H9 (cell line): ENCODE measurements at regions not wholly inside any gene's neighbourhood (a gene's known extent, or its start where the extent isn't known, plus 50 kb on each side); places are given as distances from the start of the nearest gene placed in this dataset.
A peak's percentile ranks its signal among the peaks of the same experiment; 100 is the strongest.

Experiments used
- DNase-seq: peaks from one replicate; pipeline ENCODE4 v3.0.0-alpha.2; 2017
- H2AFZ ChIP-seq: one replicate; pipeline ENCODE4 v1.6.1; 2013; ENCODE audit warnings: mild to moderate bottlenecking, low read length, control low read depth, moderate library complexity
- H2AK5ac ChIP-seq: 2 replicates; pipeline ENCODE4 v1.6.1; 2013; ENCODE audit warnings: low read length, control low read depth, mixed read lengths; ENCODE audit not compliant: insufficient read length
- H2BK120ac ChIP-seq: one replicate; pipeline ENCODE4 v1.6.1; 2013; ENCODE audit warnings: low read depth, mild to moderate bottlenecking, low read length, control low read depth, inconsistent platforms; ENCODE audit not compliant: poor library complexity, severe bottlenecking
- H2BK12ac ChIP-seq: 2 replicates; pipeline ENCODE4 v1.6.1; 2013; ENCODE audit warnings: low read length, control low read depth, mixed read lengths, low read depth; ENCODE audit not compliant: insufficient read length
- H2BK15ac ChIP-seq: 2 replicates; pipeline ENCODE4 v1.6.1; 2013; ENCODE audit warnings: low read depth, low read length, control low read depth
- H2BK20ac ChIP-seq: one replicate; pipeline ENCODE4 v1.6.1; 2013; ENCODE audit warnings: low read depth, mild to moderate bottlenecking, low read length, control low read depth, inconsistent platforms; ENCODE audit not compliant: poor library complexity, severe bottlenecking
- H2BK5ac ChIP-seq: 2 replicates; pipeline ENCODE4 v1.6.1; 2013; ENCODE audit warnings: low read length, control low read depth, mixed read lengths; ENCODE audit not compliant: insufficient read length
- H3K14ac ChIP-seq: 2 replicates; pipeline ENCODE4 v1.6.1; 2013; ENCODE audit warnings: low read length, control low read depth; ENCODE audit not compliant: insufficient read depth
- H3K18ac ChIP-seq: 2 replicates; pipeline ENCODE4 v1.6.1; 2013; ENCODE audit warnings: low read depth, mild to moderate bottlenecking, mixed read lengths, low read length, control low read depth; ENCODE audit not compliant: insufficient read length
- H3K23ac ChIP-seq: 2 replicates; pipeline ENCODE4 v1.6.1; 2013; ENCODE audit warnings: low read length, control low read depth, mixed read lengths, low read depth; ENCODE audit not compliant: insufficient read length
- H3K23me2 ChIP-seq: 2 replicates; pipeline ENCODE4 v1.6.1; 2013; ENCODE audit warnings: low read depth, mild to moderate bottlenecking, mixed read lengths, low read length, control low read depth; ENCODE audit not compliant: insufficient read length, poor library complexity, severe bottlenecking
- H3K27ac ChIP-seq: 2 replicates; pipeline ENCODE4 v1.5.1; 2013; ENCODE audit warnings: low read length, control low read depth, mixed read lengths, low read depth; ENCODE audit not compliant: insufficient read length
- H3K27me3 ChIP-seq: 2 replicates; pipeline ENCODE4 v1.6.1; 2013; ENCODE audit warnings: low read length, control low read depth, inconsistent platforms; ENCODE audit not compliant: insufficient read depth
- H3K4ac ChIP-seq: 2 replicates; pipeline ENCODE4 v1.6.1; 2013; ENCODE audit warnings: low read depth, mild to moderate bottlenecking, control low read depth, inconsistent platforms, low read length, moderate library complexity
- H3K4me1 ChIP-seq: 2 replicates; pipeline ENCODE4 v1.6.1; 2013; ENCODE audit warnings: low read length, control low read depth, inconsistent platforms; ENCODE audit not compliant: insufficient read depth
- H3K4me2 ChIP-seq: 2 replicates; pipeline ENCODE4 v1.6.1; 2013; ENCODE audit warnings: low read length, control low read depth, mixed read lengths; ENCODE audit not compliant: insufficient read length, insufficient read depth
- H3K56ac ChIP-seq: 2 replicates; pipeline ENCODE4 v1.6.1; 2013; ENCODE audit warnings: low read depth, mild to moderate bottlenecking, mixed read lengths, low read length, control low read depth; ENCODE audit not compliant: insufficient read length
- H3K79me1 ChIP-seq: 2 replicates; pipeline ENCODE4 v1.6.1; 2013; ENCODE audit warnings: low read depth, mild to moderate bottlenecking, moderate library complexity, low read length, control low read depth, inconsistent platforms; ENCODE audit not compliant: insufficient read depth, poor library complexity, severe bottlenecking
- H3K79me2 ChIP-seq: 2 replicates; pipeline ENCODE4 v1.6.1; 2013; ENCODE audit warnings: low read length, control low read depth, inconsistent platforms; ENCODE audit not compliant: insufficient read depth
- H3K9ac ChIP-seq: 2 replicates; pipeline ENCODE4 v1.6.1; 2013; ENCODE audit warnings: low read length, control low read depth, mixed read lengths; ENCODE audit not compliant: insufficient read length; ENCODE audit errors: extremely low read depth
- H3K9me3 ChIP-seq: one replicate; pipeline ENCODE4 v1.6.1; 2013; ENCODE audit warnings: low read depth, low read length, inconsistent platforms; ENCODE audit not compliant: control insufficient read depth
- H3T11ph ChIP-seq: one replicate; pipeline ENCODE4 v1.6.1; 2013; ENCODE audit warnings: mild to moderate bottlenecking, low read length, control low read depth, inconsistent platforms
- H4K20me1 ChIP-seq: one replicate; pipeline ENCODE4 v1.6.1; 2013; ENCODE audit not compliant: control insufficient read depth, insufficient read length, insufficient read depth
- H4K5ac ChIP-seq: 2 replicates; pipeline ENCODE4 v1.6.1; 2013; ENCODE audit warnings: low read depth, mild to moderate bottlenecking, mixed read lengths, low read length, control low read depth; ENCODE audit not compliant: insufficient read length
- H4K8ac ChIP-seq: replicated peaks from 2 replicates; pipeline ENCODE4 v1.6.1; 2013; ENCODE audit warnings: low read length, control low read depth, mixed read lengths, low read depth; ENCODE audit not compliant: insufficient read length
- H4K91ac ChIP-seq: 2 replicates; pipeline ENCODE4 v1.6.1; 2013; ENCODE audit warnings: low read depth, mild to moderate bottlenecking, moderate library complexity, mixed read lengths, low read length, control low read depth; ENCODE audit not compliant: insufficient read length
- H3K27ac Mint-ChIP-seq, 3 experiments: 2 replicates in 2 of 3; 3 replicates in 1 of 3; pipeline ENCODE4 v1.8.0; 2020 to 2021; ENCODE audit warnings: mixed read lengths in 3 of 3, mild to moderate bottlenecking in 1 of 3, moderate library complexity in 1 of 3
- H3K27me3 Mint-ChIP-seq: 2 replicates; pipeline ENCODE4 v1.8.0; 2021; ENCODE audit warnings: low read depth, mild to moderate bottlenecking, moderate library complexity, mixed read lengths
- H3K36me3 Mint-ChIP-seq, 3 experiments: 2 replicates in 2 of 3; 3 replicates in 1 of 3; pipeline ENCODE4 v1.8.0; 2020 to 2021; ENCODE audit warnings: low read depth in 3 of 3, mixed read lengths in 3 of 3; ENCODE audit not compliant: insufficient read depth in 1 of 3
- H3K4me1 Mint-ChIP-seq, 2 experiments: 2 replicates each; pipeline ENCODE4 v1.8.0; 2020; ENCODE audit warnings: mixed read lengths in 2 of 2
- H3K4me3 Mint-ChIP-seq, 2 experiments: 2 replicates in 1 of 2; 3 replicates in 1 of 2; pipeline ENCODE4 v1.8.0; 2020 to 2021; ENCODE audit warnings: mild to moderate bottlenecking in 2 of 2, mixed read lengths in 2 of 2, moderate library complexity in 1 of 2
- H3K9me3 Mint-ChIP-seq, 2 experiments: 2 replicates in 1 of 2; 3 replicates in 1 of 2; pipeline ENCODE4 v1.8.0; 2020; ENCODE audit warnings: mild to moderate bottlenecking in 2 of 2, mixed read lengths in 2 of 2, moderate library complexity in 1 of 2
- WGBS: extraction: QIAGEN DNeasy Blood & Tissue Kit; methylation state at CpG from one replicate; pipeline ENCODE4 v1.1.7; 2013; ENCODE audit warnings: missing lambda C conversion rate, low lambda C conversion rate, mixed read lengths; ENCODE audit not compliant: insufficient read length; ENCODE audit errors: extremely low coverage; 5-methylcytosine and 5-hydroxymethylcytosine counted together
- TF ChIP-seq, protein P1 (sequence below): fragments of 200-600 bp; sonication (generic); conservative IDR thresholded peaks from 3 replicates; pipeline ENCODE4 v1.8.0; 2021; ENCODE audit warnings: antibody characterized with exemption, mild to moderate bottlenecking

DNA sequence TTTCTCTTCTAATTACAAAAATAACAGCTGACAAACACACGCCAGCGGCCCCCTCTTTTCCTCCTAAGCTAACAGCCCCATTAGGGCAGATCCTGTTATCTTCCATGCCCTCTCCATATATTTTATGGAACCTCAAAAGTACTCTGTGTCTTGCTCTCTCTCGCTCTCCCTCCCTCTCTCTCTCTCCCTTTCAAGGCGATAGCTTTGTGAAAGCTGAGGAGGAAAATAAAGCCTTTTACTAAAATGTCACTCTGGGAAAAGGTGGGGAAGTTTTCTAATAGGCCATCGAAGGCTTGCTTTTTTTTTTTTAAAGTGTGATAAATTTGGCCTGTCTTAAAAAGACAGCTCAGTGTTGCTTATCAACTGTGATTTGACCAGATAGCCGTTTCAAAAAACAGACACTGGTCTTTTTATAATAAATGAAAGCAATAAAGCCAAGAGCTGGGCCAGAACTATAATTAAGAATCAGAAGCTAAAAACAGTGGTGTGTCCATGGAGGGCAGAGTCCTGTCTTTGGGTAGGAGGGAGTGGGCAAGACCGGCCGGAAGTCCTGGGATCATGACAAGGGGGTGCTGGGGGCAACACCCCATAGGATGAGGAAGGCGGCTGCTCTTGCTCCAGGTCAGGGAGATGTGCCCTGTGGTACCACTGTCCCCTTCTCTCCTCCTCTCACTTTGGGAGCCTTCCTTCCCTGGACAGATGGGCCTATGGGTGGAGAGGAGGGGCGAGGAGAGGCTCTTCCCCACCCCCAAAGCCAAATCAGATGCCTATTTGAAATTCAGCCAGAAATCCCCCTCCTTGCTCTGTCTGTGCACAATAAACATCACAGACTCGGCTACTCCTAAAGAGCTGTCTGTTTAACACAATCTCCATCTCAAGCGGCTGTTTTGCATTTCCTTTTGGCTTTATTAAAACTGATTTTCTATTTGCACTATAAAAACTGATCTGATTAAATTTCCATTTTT, 267.2 kb downstream of the BUD13 start:
- DNase-seq, result no peak
- Histone ChIP-seq H2BK20ac (no peak overlapping the region), H2BK15ac (no peak overlapping the region), H4K5ac (no peak overlapping the region), H3K27ac (no peak overlapping the region), H2BK5ac (no peak overlapping the region), H3K9me3 (no peaks in the 10 kb centered on the region), H4K91ac (no peak overlapping the region), H3K14ac (peak overlapping the region; percentile 17; the same call in 1 of the 2 replicates), H3K9ac (no peak overlapping the region), H2BK120ac (no peak overlapping the region), H3K18ac (no peak overlapping the region), H2AFZ (no peak overlapping the region), H3K79me2 (no peaks in the 10 kb centered on the region), H3K4me1 (no peaks in the 10 kb centered on the region; the same call in 1 of the 2 replicates), H3K23me2 (peaks cover 7% of the 10 kb centered on the region), H3K4ac (no peak overlapping the region), H3K4me2 (no peak overlapping the region), H4K8ac (no peak overlapping the region), H3K56ac (no peak overlapping the region), H3K27me3 (no peaks in the 10 kb centered on the region), H4K20me1 (no peaks in the 10 kb centered on the region), H2AK5ac (no peak overlapping the region), H3K79me1 (no peaks in the 10 kb centered on the region), H2BK12ac (no peak overlapping the region), H3T11ph (no peak overlapping the region), H3K23ac (no peak overlapping the region)
- Mint-ChIP-seq H3K9me3 (no peaks in the 10 kb centered on the region), H3K27ac (no peak overlapping the region), H3K36me3 (peaks cover 0 to 2% (median 0%) of the 10 kb centered on the region in 3 experiments; a peak in 2 of 7 replicates), H3K27me3 (peaks cover 53% of the 10 kb centered on the region), H3K4me1 (peaks cover 71 to 72% of the 10 kb centered on the region in 2 experiments), H3K4me3 (no peak overlapping the region)
- no CpG with 5 or more reads among the region's 12 CpGs for WGBS
- TF ChIP-seq, protein P1, sequence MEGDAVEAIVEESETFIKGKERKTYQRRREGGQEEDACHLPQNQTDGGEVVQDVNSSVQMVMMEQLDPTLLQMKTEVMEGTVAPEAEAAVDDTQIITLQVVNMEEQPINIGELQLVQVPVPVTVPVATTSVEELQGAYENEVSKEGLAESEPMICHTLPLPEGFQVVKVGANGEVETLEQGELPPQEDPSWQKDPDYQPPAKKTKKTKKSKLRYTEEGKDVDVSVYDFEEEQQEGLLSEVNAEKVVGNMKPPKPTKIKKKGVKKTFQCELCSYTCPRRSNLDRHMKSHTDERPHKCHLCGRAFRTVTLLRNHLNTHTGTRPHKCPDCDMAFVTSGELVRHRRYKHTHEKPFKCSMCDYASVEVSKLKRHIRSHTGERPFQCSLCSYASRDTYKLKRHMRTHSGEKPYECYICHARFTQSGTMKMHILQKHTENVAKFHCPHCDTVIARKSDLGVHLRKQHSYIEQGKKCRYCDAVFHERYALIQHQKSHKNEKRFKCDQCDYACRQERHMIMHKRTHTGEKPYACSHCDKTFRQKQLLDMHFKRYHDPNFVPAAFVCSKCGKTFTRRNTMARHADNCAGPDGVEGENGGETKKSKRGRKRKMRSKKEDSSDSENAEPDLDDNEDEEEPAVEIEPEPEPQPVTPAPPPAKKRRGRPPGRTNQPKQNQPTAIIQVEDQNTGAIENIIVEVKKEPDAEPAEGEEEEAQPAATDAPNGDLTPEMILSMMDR, result no peak
